ENCODE measurements at regions not wholly inside any gene's neighbourhood (a gene's known extent, or its start where the extent isn't known, plus 50 kb on each side); places are given as distances from the start of the nearest gene placed in this dataset.

GRCh38 chr12:104896146-104896545 lies 61.9 kb downstream of the SLC41A2 start:
- no peaks in the 10 kb centered on the region for H3K79me2 ChIP-seq (ENCODE audit: control insufficient read depth, insufficient read depth, low read length)
- dilution Hi-C loops (cut with MboI; ENCODE audit: extremely low pct_ligation_motif_present, low sequenced_read_pairs) = no loop called here
- no peak overlapping the region for H3K4me2 ChIP-seq (ENCODE audit: control insufficient read depth, extremely low read depth, insufficient read depth, low read depth, low read length)
- no peaks in the 10 kb centered on the region for H3K4me1 ChIP-seq (ENCODE audit: control insufficient read depth, extremely low read depth, insufficient read depth, low read length)
- no peaks in the 10 kb centered on the region for H3K9me3 ChIP-seq (ENCODE audit: control insufficient read depth, low read depth, low read length)
- no peak for FAIRE-seq
- DNase-seq (ENCODE audit: low read depth, low spot score) = no peak
- no peaks in the 10 kb centered on the region for H3K9me1 ChIP-seq (ENCODE audit: control insufficient read depth, extremely low read depth, insufficient read depth, low read length)
- no peak overlapping the region for H3K9ac ChIP-seq (ENCODE audit: control insufficient read depth, extremely low read depth, insufficient read depth, low read length)
- H3K27ac ChIP-seq (ENCODE audit: control insufficient read depth, insufficient read depth, low read length) = no peak overlapping the region
- TF ChIP-seq EZH2 (IDR thresholded peaks at IDR 0.05; ENCODE audit: low read length) (no peak), CTCF (optimal IDR thresholded peaks at IDR 0.05 in 1 of 3, IDR thresholded peaks at IDR 0.05 in 1 of 3, conservative IDR thresholded peaks at IDR 0.05 in 1 of 3; ENCODE audit: extremely low read depth in 1 of 3, insufficient read depth in 2 of 3, low read length in 3 of 3) (no peak)
- H2AFZ ChIP-seq (ENCODE audit: control insufficient read depth, low read length) = no peak overlapping the region
- no peak overlapping the region for H3K4me3 ChIP-seq (ENCODE audit: control insufficient read depth in 2 of 3, extremely low read depth in 1 of 3, insufficient read depth in 2 of 3, low read depth in 1 of 3, low read length in 3 of 3)
- no peaks in the 10 kb centered on the region for H3K27me3 ChIP-seq (ENCODE audit: control insufficient read depth, extremely low read depth, insufficient read depth, low read length)
- no peaks in the 10 kb centered on the region for H3K36me3 ChIP-seq (ENCODE audit: control insufficient read depth in 2 of 2, extremely low read depth in 1 of 2, insufficient read depth in 2 of 2, low read length in 2 of 2)
- H4K20me1 ChIP-seq (ENCODE audit: control insufficient read depth, extremely low read depth, insufficient read depth, low read length) = no peaks in the 10 kb centered on the region

GRCh38 chr12:104895415-104895814 lies 62.7 kb downstream of the SLC41A2 start:
- Histone ChIP-seq H4K20me1 (ENCODE audit: control insufficient read depth, extremely low read depth, insufficient read depth, low read length) (no peaks in the 10 kb centered on the region), H3K27me3 (ENCODE audit: control insufficient read depth, extremely low read depth, insufficient read depth, low read length) (no peaks in the 10 kb centered on the region), H3K9me3 (ENCODE audit: control insufficient read depth, low read depth, low read length) (no peaks in the 10 kb centered on the region), H3K4me1 (ENCODE audit: control insufficient read depth, extremely low read depth, insufficient read depth, low read length) (no peaks in the 10 kb centered on the region), H3K9ac (ENCODE audit: control insufficient read depth, extremely low read depth, insufficient read depth, low read length) (no peak overlapping the region), H3K4me3 (ENCODE audit: control insufficient read depth in 2 of 3, extremely low read depth in 1 of 3, insufficient read depth in 2 of 3, low read depth in 1 of 3, low read length in 3 of 3) (no peak overlapping the region), H3K79me2 (ENCODE audit: control insufficient read depth, insufficient read depth, low read length) (no peaks in the 10 kb centered on the region), H3K27ac (ENCODE audit: control insufficient read depth, insufficient read depth, low read length) (no peak overlapping the region), H2AFZ (ENCODE audit: control insufficient read depth, low read length) (no peak overlapping the region), H3K4me2 (ENCODE audit: control insufficient read depth, extremely low read depth, insufficient read depth, low read depth, low read length) (no peak overlapping the region), H3K36me3 (ENCODE audit: control insufficient read depth in 2 of 2, extremely low read depth in 1 of 2, insufficient read depth in 2 of 2, low read length in 2 of 2) (no peaks in the 10 kb centered on the region), H3K9me1 (ENCODE audit: control insufficient read depth, extremely low read depth, insufficient read depth, low read length) (no peaks in the 10 kb centered on the region)
- no peak for TF ChIP-seq CTCF (optimal IDR thresholded peaks at IDR 0.05 in 1 of 3, IDR thresholded peaks at IDR 0.05 in 1 of 3, conservative IDR thresholded peaks at IDR 0.05 in 1 of 3; ENCODE audit: extremely low read depth in 1 of 3, insufficient read depth in 2 of 3, low read length in 3 of 3)
- FAIRE-seq (no peak), DNase-seq (ENCODE audit: low read depth, low spot score) (no peak)
- dilution Hi-C loops (cut with MboI; ENCODE audit: extremely low pct_ligation_motif_present, low sequenced_read_pairs) = no loop called here

All from keratinocyte (primary cell).